Ishikawa (cell line): ENCODE measurements at regions not wholly inside any gene's neighbourhood (a gene's known extent, or its start where the extent isn't known, plus 50 kb on each side); places are given as distances from the start of the nearest gene placed in this dataset.

Experiments used
- CEBPB ChIP-seq: IDR thresholded peaks from 2 replicates; pipeline ENCODE4 v1.6.1; 2012
- CREB1 ChIP-seq: IDR thresholded peaks from 2 replicates; pipeline ENCODE4 v1.6.1; 2012; ENCODE audit warnings: low read depth
- EGR1 ChIP-seq: IDR thresholded peaks from 2 replicates; pipeline ENCODE4 v1.6.1; 2012
- EP300 ChIP-seq: IDR thresholded peaks from 2 replicates; pipeline ENCODE4 v1.6.1; 2012; ENCODE audit warnings: borderline replicate concordance
- FOXM1 ChIP-seq: IDR thresholded peaks from 2 replicates; pipeline ENCODE4 v1.6.1; 2012; ENCODE audit warnings: low read depth, borderline replicate concordance
- NFIC ChIP-seq: IDR thresholded peaks from 2 replicates; pipeline ENCODE4 v1.6.1; 2012
- RAD21 ChIP-seq: IDR thresholded peaks from 2 replicates; pipeline ENCODE4 v1.6.1; 2012; ENCODE audit warnings: low read depth
- TAF1 ChIP-seq: IDR thresholded peaks from 2 replicates; pipeline ENCODE4 v1.6.1; 2012; ENCODE audit warnings: low read depth, mild to moderate bottlenecking
- TCF12 ChIP-seq: IDR thresholded peaks from 2 replicates; pipeline ENCODE4 v1.6.1; 2012; ENCODE audit warnings: low read depth
- TEAD4 ChIP-seq: IDR thresholded peaks from 2 replicates; pipeline ENCODE4 v1.6.1; 2012
- USF1 ChIP-seq: IDR thresholded peaks from 2 replicates; pipeline ENCODE4 v1.6.1; 2012
- YY1 ChIP-seq: IDR thresholded peaks from 2 replicates; pipeline ENCODE4 v1.6.1; 2012; ENCODE audit warnings: low read depth
- ZBTB7A ChIP-seq: IDR thresholded peaks from 2 replicates; pipeline ENCODE4 v1.6.1; 2012; ENCODE audit warnings: low read depth
- TF ChIP-seq, protein P1 (sequence below): IDR thresholded peaks from 2 replicates; pipeline ENCODE4 v1.6.1; 2012
- TF ChIP-seq, protein P2 (sequence below): IDR thresholded peaks from 2 replicates; pipeline ENCODE4 v1.6.1; 2012; ENCODE audit warnings: low read depth, mild to moderate bottlenecking

- TF ChIP-seq RAD21 (no peak), EGR1 (no peak), ZBTB7A (no peak), EP300 (no peak), TEAD4 (no peak), CEBPB (no peak), NFIC (no peak), CREB1 (no peak), FOXM1 (no peak), TCF12 (no peak), USF1 (no peak), YY1 (no peak), TAF1 (no peak)
- TF ChIP-seq, protein P1, sequence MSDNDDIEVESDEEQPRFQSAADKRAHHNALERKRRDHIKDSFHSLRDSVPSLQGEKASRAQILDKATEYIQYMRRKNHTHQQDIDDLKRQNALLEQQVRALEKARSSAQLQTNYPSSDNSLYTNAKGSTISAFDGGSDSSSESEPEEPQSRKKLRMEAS: no peak
- TF ChIP-seq, protein P2, sequence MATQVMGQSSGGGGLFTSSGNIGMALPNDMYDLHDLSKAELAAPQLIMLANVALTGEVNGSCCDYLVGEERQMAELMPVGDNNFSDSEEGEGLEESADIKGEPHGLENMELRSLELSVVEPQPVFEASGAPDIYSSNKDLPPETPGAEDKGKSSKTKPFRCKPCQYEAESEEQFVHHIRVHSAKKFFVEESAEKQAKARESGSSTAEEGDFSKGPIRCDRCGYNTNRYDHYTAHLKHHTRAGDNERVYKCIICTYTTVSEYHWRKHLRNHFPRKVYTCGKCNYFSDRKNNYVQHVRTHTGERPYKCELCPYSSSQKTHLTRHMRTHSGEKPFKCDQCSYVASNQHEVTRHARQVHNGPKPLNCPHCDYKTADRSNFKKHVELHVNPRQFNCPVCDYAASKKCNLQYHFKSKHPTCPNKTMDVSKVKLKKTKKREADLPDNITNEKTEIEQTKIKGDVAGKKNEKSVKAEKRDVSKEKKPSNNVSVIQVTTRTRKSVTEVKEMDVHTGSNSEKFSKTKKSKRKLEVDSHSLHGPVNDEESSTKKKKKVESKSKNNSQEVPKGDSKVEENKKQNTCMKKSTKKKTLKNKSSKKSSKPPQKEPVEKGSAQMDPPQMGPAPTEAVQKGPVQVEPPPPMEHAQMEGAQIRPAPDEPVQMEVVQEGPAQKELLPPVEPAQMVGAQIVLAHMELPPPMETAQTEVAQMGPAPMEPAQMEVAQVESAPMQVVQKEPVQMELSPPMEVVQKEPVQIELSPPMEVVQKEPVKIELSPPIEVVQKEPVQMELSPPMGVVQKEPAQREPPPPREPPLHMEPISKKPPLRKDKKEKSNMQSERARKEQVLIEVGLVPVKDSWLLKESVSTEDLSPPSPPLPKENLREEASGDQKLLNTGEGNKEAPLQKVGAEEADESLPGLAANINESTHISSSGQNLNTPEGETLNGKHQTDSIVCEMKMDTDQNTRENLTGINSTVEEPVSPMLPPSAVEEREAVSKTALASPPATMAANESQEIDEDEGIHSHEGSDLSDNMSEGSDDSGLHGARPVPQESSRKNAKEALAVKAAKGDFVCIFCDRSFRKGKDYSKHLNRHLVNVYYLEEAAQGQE: no peak
Observed at GRCh38 chr20:24866008-24866407, 83.1 kb upstream of the CST7 start.

GRCh38 chr20:24866742-24867141, 82.3 kb upstream of the CST7 start:
- TF ChIP-seq EGR1: no peak
- TF ChIP-seq USF1: no peak
- no peak for TF ChIP-seq CREB1
- TF ChIP-seq NFIC: no peak
- no peak for TF ChIP-seq EP300

DNA sequence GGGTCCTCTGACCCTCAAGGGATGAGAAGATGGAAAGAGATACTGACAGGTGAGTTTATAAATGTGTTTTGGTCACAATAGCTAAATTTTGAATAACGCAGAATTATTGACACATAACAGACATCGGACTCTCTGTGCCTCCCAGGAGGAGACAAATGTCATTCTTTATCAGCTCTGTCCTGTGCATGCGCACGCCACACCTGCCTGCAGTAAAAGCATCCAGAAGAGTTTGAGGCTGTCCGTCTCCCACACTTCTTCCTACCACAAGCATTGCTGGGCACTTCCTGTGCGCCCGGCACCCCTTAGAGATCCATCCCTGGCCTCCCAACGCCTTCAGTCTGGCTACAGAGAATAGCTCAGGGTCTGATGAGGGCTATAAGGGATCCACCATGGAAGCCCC, 81.5 kb upstream of the CST7 start:
- TF ChIP-seq EGR1 (no peak), CREB1 (no peak), TAF1 (no peak), TEAD4 (no peak), TCF12 (no peak), FOXM1 (no peak), EP300 (no peak), RAD21 (no peak)

GRCh38 chr20:24868396-24868927, 80.6 kb upstream of the CST7 start:
- TF ChIP-seq USF1: 0 out of 2 replicates have a peak, but pooled peaks have one; percentile 16
- TF ChIP-seq EGR1: no peak

GRCh38 chr20:24868959-24869358, 80.1 kb upstream of the CST7 start:
- TF ChIP-seq ZBTB7A: no peak
- no peak for TF ChIP-seq EGR1

- TF ChIP-seq, protein P2: no peak
- TF ChIP-seq RAD21 (no peak), TCF12 (no peak), FOXM1 (no peak), USF1 (no peak), CEBPB (no peak), TEAD4 (no peak)
Observed at GRCh38 chr20:24870057-24870456, 79.0 kb upstream of the CST7 start.
